K562 (cell line): ENCODE measurements at regions not wholly inside any gene's neighbourhood (a gene's known extent, or its start where the extent isn't known, plus 50 kb on each side); places are given as distances from the start of the nearest gene placed in this dataset.

ENCODE experiments used
- ATAC-seq: fragments of 200-7000 bp; cut with Tn5 transposase; 3 replicates; pipeline ENCODE4 v1.9.1; 2020; ENCODE audit warnings: moderate library complexity
- BruUV-seq: library from RNA; stranded (reverse); fragments of 400-500 nt; replicated peaks from 2 replicates; lab custom pipeline; 2021; lab: Mats Ljungman, UMichigan
- CTCF ChIA-PET: fragments of 300-600 bp; formaldehyde crosslinking; extraction: SDS; loops from one replicate; lab custom pipeline; 2021; ENCODE audit warnings: low intra/inter-chr PET ratio; lab: Yijun Ruan, JAX
- POLR2A ChIA-PET: fragments of 300-600, 350-650 bp; sonication (Branson Sonifier 250); formaldehyde crosslinking; extraction: SDS; loops from one replicate; lab custom pipeline; 2021; ENCODE audit warnings: antibody characterized with exemption, inconsistent platforms; lab: Yijun Ruan, JAX
- DNase-seq, 4 experiments: peaks; one replicate each; pipeline versions ENCODE4 v3.0.0 to v3.0.0-alpha.2; 2011 to 2018; ENCODE audit warnings: low spot score in 3 of 4, mixed read lengths in 3 of 4; ENCODE audit errors: extremely low read depth in 1 of 4
- FAIRE-seq: peaks from 2 replicates; lab custom pipeline; 2011; peaks lifted over from hg19 to GRCh38; lab: Jason Lieb, UNC
- H2AFZ ChIP-seq: 2 replicates; pipeline ENCODE4 v1.6.0; 2011; ENCODE audit warnings: low read depth, low read length, control low read depth, inconsistent platforms
- H3K27ac ChIP-seq: fragments of 200-600 bp; 3 replicates; pipeline ENCODE4 v1.8.0; 2011; ENCODE audit warnings: low read depth, mild to moderate bottlenecking, control low read depth, inconsistent platforms, low read length, moderate library complexity, mixed read lengths; ENCODE audit errors: extremely low read depth
- H3K27me3 ChIP-seq, 2 experiments: fragments of 300-600 bp in 1 of 2; 2 replicates in 1 of 2; 3 replicates in 1 of 2; pipeline versions ENCODE4 v1.6.0 to v1.8.0; 2011; ENCODE audit warnings: inconsistent platforms in 2 of 2, low read length in 2 of 2, mild to moderate bottlenecking in 1 of 2, mixed read lengths in 1 of 2, moderate library complexity in 1 of 2; ENCODE audit not compliant: control insufficient read depth in 2 of 2, insufficient read depth in 2 of 2
- H3K36me3 ChIP-seq: fragments of 300-600 bp; 3 replicates; pipeline ENCODE4 v1.8.0; 2011; ENCODE audit warnings: mild to moderate bottlenecking, low read length, inconsistent platforms; ENCODE audit not compliant: control insufficient read depth, insufficient read depth
- H3K4me1 ChIP-seq, 2 experiments: fragments of 200-600 bp in 1 of 2; replicated peaks in 1 of 2; 2 replicates in 1 of 2; 3 replicates in 1 of 2; pipeline versions ENCODE4 v1.5.1 to v1.8.0; 2011; ENCODE audit warnings: inconsistent platforms in 2 of 2, low read length in 2 of 2, mild to moderate bottlenecking in 1 of 2, mixed read lengths in 1 of 2, moderate library complexity in 1 of 2; ENCODE audit not compliant: control insufficient read depth in 2 of 2, insufficient read depth in 2 of 2
- H3K4me2 ChIP-seq: 2 replicates; pipeline ENCODE4 v1.6.1; 2011; ENCODE audit warnings: low read length, control low read depth, inconsistent platforms, mixed read lengths; ENCODE audit not compliant: insufficient read depth
- H3K4me3 ChIP-seq: fragments of 200-600 bp; sonication (generic), shearing (Covaris generic); 2 replicates; pipeline ENCODE4 v1.5.1; 2016; ENCODE audit warnings: control low read depth, inconsistent platforms
- H3K79me2 ChIP-seq: fragments of 200-600 bp; 3 replicates; pipeline ENCODE4 v1.8.0; 2011; ENCODE audit warnings: low read length, inconsistent platforms; ENCODE audit not compliant: control insufficient read depth, insufficient read depth
- H3K9ac ChIP-seq, 2 experiments: 2 replicates each; pipeline versions ENCODE4 v1.6.0 to v1.6.1; 2011; ENCODE audit warnings: low read depth in 2 of 2, low read length in 2 of 2, control low read depth in 1 of 2, inconsistent platforms in 1 of 2, mild to moderate bottlenecking in 1 of 2, mixed read lengths in 1 of 2; ENCODE audit not compliant: insufficient read depth in 1 of 2
- H3K9me1 ChIP-seq: one replicate; pipeline ENCODE4 v1.6.0; 2011; ENCODE audit warnings: inconsistent platforms, mild to moderate bottlenecking, low read length, moderate library complexity; ENCODE audit not compliant: control insufficient read depth, insufficient read depth
- H3K9me3 ChIP-seq: replicated peaks from 2 replicates; pipeline ENCODE4 v1.5.1; 2011; ENCODE audit warnings: low read depth, low read length, inconsistent platforms; ENCODE audit not compliant: control insufficient read depth, insufficient read depth
- H4K20me1 ChIP-seq: replicated peaks from 2 replicates; pipeline ENCODE4 v1.6.1; 2011; ENCODE audit warnings: low read length, inconsistent platforms, mixed read lengths; ENCODE audit not compliant: control insufficient read depth, insufficient read depth
- ADNP ChIP-seq: fragments of 200-800 bp; sonication (Bioruptor generic); IDR thresholded peaks from 2 replicates; pipeline ENCODE4 v1.6.1; 2016; ENCODE audit warnings: missing genetic modification characterization, missing compliant biosample characterization
- BRD4 ChIP-seq: fragments of 200-600 bp; sonication (generic); IDR thresholded peaks from 2 replicates; pipeline ENCODE4 v1.6.1; 2017; ENCODE audit warnings: inconsistent platforms
- DACH1 ChIP-seq: fragments of 450-650 bp; IDR thresholded peaks from 2 replicates; pipeline ENCODE4 v1.6.1; 2018; ENCODE audit not compliant: partially characterized antibody
- ELF2 ChIP-seq: fragments of 250-450 bp; sonication (Bioruptor Pico); IDR thresholded peaks from 2 replicates; pipeline ENCODE4 v1.5.0; 2021; ENCODE audit warnings: mild to moderate bottlenecking
- HDGF ChIP-seq: fragments of 450-650 bp; IDR thresholded peaks from 2 replicates; pipeline ENCODE4 v1.6.1; 2016
- IRF2 ChIP-seq: sonication (generic); formaldehyde crosslinking; IDR thresholded peaks from 2 replicates; pipeline ENCODE4 v1.8.1; 2022; ENCODE audit warnings: mild to moderate bottlenecking, missing genetic modification reagents
- WGBS: fragments of 100-300 bp; shearing (Covaris generic); methylation state at CpG from one replicate; pipeline ENCODE4 v1.1.6; 2016; ENCODE audit warnings: low coverage, mixed read lengths; ENCODE audit not compliant: insufficient coverage; ENCODE audit errors: missing lambda C conversion rate; 5-methylcytosine and 5-hydroxymethylcytosine counted together
- in situ Hi-C: fragments of 300-500 bp; cut with MboI; formaldehyde crosslinking; loops from 4 replicates; pipeline ENCODE4 v1.15.0; 2018; ENCODE audit warnings: inconsistent platforms, mixed read lengths
- intact Hi-C: fragments of 100-400 bp; cut with micrococcal nuclease; formaldehyde crosslinking; loops from 2 replicates; pipeline ENCODE4 v1.14.2; 2022
- TF ChIP-seq, protein P1 (sequence below): fragments of 450-650 bp; IDR thresholded peaks from 2 replicates; pipeline ENCODE4 v1.6.1; 2018; ENCODE audit warnings: mild to moderate bottlenecking, low read depth; ENCODE audit not compliant: partially characterized antibody
- TF ChIP-seq, protein P2 (sequence below): fragments of 250-450 bp; sonication (Bioruptor Pico); IDR thresholded peaks from 2 replicates; pipeline ENCODE4 v1.6.1; 2021; ENCODE audit warnings: mild to moderate bottlenecking
- TF ChIP-seq, protein P3 (sequence below), 2 experiments: fragments of 450-650 bp; conservative IDR thresholded peaks; 2 replicates each; pipeline ENCODE4 v1.6.1; 2017; ENCODE audit warnings: mild to moderate bottlenecking in 2 of 2, moderate library complexity in 2 of 2

DNA sequence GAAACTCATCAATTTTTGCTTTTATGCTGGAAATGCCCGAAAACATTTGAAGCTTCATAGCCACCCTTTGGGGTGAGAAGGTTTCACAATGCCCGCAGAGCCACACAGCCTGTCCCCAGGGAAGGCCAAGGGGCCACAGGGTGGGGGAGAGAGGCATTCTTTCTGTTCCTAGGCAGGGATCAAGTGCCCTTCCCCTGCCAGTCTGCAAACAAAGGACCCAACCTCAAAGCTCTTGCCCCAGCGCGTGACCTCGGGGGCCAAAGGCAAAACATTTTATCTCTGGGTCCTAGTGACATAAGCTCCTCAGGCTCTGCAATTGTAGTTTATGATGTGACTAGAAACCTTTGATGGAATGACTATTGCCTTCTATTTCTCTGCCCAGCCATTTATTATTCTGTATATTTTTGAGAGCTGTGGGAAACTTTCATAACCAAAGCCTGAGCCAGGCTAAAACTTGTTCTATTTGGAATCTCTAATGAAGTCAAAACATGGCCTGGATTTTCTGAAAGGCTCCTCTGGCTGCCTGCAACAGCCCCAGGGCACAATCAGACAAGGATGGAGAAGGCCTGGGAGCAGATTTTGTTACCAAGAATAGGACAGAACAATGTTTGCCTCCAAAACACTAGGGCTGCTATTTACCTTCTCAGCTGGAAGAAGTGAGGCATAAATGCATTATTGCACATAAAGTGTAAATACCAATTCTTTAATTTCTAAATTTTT, 137.2 kb upstream of the KCTD1 start:
- Histone ChIP-seq H2AFZ (no peak overlapping the region), H3K27ac (no peak overlapping the region), H3K4me1 (no peaks in the 10 kb centered on the region), H3K4me2 (no peak overlapping the region), H3K9ac (no peak overlapping the region), H3K9me3 (no peaks in the 10 kb centered on the region), H3K27me3 (no peaks in the 10 kb centered on the region), H3K9me1 (no peaks in the 10 kb centered on the region), H3K4me3 (no peak overlapping the region), H3K79me2 (no peaks in the 10 kb centered on the region), H3K36me3 (no peaks in the 10 kb centered on the region), H4K20me1 (no peaks in the 10 kb centered on the region)
- in situ Hi-C loops (no loop called here), intact Hi-C loops (no loop called here)
- no TSS peak for BruUV-seq
- ATAC-seq (no peak), FAIRE-seq (no peak), DNase-seq (no peak)
- CTCF ChIA-PET, result no interaction called here
- TF ChIP-seq ELF2 (CRISPR knock-in tag), result no peak
- TF ChIP-seq IRF2 (CRISPR knock-in tag), result no peak
- no peak for TF ChIP-seq DACH1
- TF ChIP-seq HDGF, result no peak
- TF ChIP-seq, protein P1, sequence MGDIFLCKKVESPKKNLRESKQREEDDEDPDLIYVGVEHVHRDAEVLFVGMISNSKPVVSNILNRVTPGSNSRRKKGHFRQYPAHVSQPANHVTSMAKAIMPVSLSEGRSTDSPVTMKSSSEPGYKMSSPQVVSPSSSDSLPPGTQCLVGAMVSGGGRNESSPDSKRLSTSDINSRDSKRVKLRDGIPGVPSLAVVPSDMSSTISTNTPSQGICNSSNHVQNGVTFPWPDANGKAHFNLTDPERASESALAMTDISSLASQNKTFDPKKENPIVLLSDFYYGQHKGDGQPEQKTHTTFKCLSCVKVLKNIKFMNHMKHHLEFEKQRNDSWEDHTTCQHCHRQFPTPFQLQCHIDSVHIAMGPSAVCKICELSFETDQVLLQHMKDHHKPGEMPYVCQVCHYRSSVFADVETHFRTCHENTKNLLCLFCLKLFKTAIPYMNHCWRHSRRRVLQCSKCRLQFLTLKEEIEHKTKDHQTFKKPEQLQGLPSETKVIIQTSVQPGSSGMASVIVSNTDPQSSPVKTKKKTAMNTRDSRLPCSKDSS, result no peak
- no peak for TF ChIP-seq ADNP (tag)
- TF ChIP-seq, protein P2, sequence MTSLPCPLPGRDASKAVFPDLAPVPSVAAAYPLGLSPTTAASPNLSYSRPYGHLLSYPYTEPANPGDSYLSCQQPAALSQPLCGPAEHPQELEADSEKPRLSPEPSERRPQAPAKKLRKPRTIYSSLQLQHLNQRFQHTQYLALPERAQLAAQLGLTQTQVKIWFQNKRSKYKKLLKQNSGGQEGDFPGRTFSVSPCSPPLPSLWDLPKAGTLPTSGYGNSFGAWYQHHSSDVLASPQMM (CRISPR knock-in tag), result no peak
- no peak for TF ChIP-seq BRD4
- TF ChIP-seq, protein P3, sequence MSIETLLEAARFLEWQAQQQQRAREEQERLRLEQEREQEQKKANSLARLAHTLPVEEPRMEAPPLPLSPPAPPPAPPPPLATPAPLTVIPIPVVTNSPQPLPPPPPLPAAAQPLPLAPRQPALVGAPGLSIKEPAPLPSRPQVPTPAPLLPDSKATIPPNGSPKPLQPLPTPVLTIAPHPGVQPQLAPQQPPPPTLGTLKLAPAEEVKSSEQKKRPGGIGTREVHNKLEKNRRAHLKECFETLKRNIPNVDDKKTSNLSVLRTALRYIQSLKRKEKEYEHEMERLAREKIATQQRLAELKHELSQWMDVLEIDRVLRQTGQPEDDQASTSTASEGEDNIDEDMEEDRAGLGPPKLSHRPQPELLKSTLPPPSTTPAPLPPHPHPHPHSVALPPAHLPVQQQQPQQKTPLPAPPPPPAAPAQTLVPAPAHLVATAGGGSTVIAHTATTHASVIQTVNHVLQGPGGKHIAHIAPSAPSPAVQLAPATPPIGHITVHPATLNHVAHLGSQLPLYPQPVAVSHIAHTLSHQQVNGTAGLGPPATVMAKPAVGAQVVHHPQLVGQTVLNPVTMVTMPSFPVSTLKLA (conservative IDR thresholded peaks at IDR 0.05), result no peak
- POLR2A ChIA-PET, result interaction anchor here (1.4 kb wide), 1 partner anchor 15 kb away, joined by 3 read pairs; no protein-coding TSS in a partner anchor
- 3% methylated on average over 5 of the region's 5 CpGs for WGBS
